HL-60 (cell line): ENCODE measurements at regions not wholly inside any gene's neighbourhood (a gene's known extent, or its start where the extent isn't known, plus 50 kb on each side); places are given as distances from the start of the nearest gene placed in this dataset.

ENCODE experiments used
- DNase-seq, 2 experiments: peaks; one replicate each; pipeline ENCODE4 v3.0.0-alpha.2; 2010 to 2020; ENCODE audit warnings: low read depth in 1 of 2, low spot score in 1 of 2
- H3K27ac ChIP-seq: fragments of 250-450 bp; sonication (Bioruptor Pico); replicated peaks from 2 replicates; pipeline ENCODE4 v1.5.1; 2020; ENCODE audit warnings: mild to moderate bottlenecking, moderate library complexity
- H3K27me3 ChIP-seq: fragments of 250-450 bp; sonication (Bioruptor Pico); 2 replicates; pipeline ENCODE4 v1.5.1; 2021; ENCODE audit warnings: mild to moderate bottlenecking, moderate library complexity; ENCODE audit not compliant: insufficient read depth, poor library complexity, severe bottlenecking
- H3K4me3 ChIP-seq: replicated peaks from 2 replicates; pipeline ENCODE4 v1.5.1; 2011; ENCODE audit warnings: mild to moderate bottlenecking, control low read depth, low read length; ENCODE audit not compliant: insufficient read depth
- GABPA ChIP-seq: IDR thresholded peaks from 2 replicates; pipeline ENCODE4 v1.6.1; 2012; ENCODE audit warnings: low read depth
- POLR2AphosphoS5 ChIP-seq: IDR thresholded peaks from 2 replicates; pipeline ENCODE4 v1.6.1; 2012; ENCODE audit warnings: low read depth
- SPI1 ChIP-seq: IDR thresholded peaks from 2 replicates; pipeline ENCODE4 v1.6.1; 2012; ENCODE audit warnings: low read depth, mild to moderate bottlenecking, borderline replicate concordance
- TF ChIP-seq, protein P1 (sequence below): IDR thresholded peaks from 2 replicates; pipeline ENCODE4 v1.6.1; 2012; ENCODE audit warnings: low read depth; ENCODE audit not compliant: insufficient replicate concordance
- TF ChIP-seq, protein P2 (sequence below): IDR thresholded peaks from one replicate; pipeline ENCODE4 v1.5.1; 2011; ENCODE audit warnings: low read length, control low read depth, inconsistent platforms; ENCODE audit not compliant: insufficient read depth

DNA sequence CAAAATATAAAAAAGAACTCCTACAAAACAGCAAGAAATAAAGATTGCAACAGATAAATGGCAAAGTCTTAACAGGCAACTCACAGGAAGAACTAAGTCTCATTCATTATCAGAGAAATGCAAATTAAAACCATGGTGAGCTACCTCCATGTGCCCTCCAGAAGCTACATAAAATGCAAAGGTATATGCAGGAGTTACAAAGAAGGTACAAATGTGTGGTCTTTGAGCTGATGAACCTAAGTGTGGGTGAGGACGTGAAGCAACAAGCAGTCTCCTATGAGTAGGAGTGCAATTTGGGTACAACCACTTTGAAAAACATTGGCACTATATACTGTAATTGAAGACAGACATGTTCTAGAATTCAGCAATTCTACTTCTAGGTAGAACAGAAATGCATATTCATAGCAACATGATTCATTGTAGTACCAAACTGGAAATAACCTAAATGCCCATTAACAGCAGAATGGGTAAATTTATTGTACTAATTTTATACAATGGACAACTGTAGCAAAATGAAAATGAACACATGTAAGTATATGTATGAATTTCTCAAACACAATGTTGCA is 61.6 kb upstream of the KCNMA1 start:
- Histone ChIP-seq H3K4me3 (no peak overlapping the region), H3K27ac (no peak overlapping the region), H3K27me3 (no peaks in the 10 kb centered on the region)
- DNase-seq: no peak
- TF ChIP-seq POLR2AphosphoS5: no peak
- no peak for TF ChIP-seq SPI1
- TF ChIP-seq GABPA: no peak
- TF ChIP-seq, protein P1, sequence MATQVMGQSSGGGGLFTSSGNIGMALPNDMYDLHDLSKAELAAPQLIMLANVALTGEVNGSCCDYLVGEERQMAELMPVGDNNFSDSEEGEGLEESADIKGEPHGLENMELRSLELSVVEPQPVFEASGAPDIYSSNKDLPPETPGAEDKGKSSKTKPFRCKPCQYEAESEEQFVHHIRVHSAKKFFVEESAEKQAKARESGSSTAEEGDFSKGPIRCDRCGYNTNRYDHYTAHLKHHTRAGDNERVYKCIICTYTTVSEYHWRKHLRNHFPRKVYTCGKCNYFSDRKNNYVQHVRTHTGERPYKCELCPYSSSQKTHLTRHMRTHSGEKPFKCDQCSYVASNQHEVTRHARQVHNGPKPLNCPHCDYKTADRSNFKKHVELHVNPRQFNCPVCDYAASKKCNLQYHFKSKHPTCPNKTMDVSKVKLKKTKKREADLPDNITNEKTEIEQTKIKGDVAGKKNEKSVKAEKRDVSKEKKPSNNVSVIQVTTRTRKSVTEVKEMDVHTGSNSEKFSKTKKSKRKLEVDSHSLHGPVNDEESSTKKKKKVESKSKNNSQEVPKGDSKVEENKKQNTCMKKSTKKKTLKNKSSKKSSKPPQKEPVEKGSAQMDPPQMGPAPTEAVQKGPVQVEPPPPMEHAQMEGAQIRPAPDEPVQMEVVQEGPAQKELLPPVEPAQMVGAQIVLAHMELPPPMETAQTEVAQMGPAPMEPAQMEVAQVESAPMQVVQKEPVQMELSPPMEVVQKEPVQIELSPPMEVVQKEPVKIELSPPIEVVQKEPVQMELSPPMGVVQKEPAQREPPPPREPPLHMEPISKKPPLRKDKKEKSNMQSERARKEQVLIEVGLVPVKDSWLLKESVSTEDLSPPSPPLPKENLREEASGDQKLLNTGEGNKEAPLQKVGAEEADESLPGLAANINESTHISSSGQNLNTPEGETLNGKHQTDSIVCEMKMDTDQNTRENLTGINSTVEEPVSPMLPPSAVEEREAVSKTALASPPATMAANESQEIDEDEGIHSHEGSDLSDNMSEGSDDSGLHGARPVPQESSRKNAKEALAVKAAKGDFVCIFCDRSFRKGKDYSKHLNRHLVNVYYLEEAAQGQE: no peak
- TF ChIP-seq, protein P2, sequence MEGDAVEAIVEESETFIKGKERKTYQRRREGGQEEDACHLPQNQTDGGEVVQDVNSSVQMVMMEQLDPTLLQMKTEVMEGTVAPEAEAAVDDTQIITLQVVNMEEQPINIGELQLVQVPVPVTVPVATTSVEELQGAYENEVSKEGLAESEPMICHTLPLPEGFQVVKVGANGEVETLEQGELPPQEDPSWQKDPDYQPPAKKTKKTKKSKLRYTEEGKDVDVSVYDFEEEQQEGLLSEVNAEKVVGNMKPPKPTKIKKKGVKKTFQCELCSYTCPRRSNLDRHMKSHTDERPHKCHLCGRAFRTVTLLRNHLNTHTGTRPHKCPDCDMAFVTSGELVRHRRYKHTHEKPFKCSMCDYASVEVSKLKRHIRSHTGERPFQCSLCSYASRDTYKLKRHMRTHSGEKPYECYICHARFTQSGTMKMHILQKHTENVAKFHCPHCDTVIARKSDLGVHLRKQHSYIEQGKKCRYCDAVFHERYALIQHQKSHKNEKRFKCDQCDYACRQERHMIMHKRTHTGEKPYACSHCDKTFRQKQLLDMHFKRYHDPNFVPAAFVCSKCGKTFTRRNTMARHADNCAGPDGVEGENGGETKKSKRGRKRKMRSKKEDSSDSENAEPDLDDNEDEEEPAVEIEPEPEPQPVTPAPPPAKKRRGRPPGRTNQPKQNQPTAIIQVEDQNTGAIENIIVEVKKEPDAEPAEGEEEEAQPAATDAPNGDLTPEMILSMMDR: no peak

DNA sequence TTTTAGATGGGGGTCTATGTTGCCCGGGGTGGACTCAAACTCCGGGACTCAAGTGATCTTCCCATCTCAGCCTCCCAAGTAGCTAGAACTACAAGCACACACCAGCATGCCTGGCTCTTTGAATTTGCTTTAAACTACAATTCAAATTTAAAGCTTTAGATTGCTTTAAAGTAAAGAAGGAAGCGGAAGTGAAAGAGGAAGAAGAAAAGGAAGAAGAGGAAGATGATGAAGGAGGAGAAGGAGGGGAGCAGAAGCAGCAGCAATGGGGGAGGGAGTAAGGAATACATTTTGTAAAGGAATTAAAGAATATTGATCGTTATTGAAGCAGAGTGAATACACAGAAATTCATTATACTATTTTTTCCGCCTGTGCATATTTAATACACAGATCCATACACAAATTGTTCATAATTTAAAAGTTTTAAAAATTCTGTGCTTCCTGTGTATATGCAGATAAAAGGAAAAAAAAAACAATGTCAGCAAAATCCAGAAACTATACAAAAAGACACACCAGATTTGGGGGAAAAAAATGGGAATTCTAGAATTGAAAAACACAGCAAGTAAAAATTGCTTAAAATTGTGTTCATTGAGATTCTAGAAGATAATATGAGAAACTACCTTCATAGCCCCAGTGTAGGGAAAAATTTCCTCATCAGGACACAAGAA is 60.8 kb upstream of the KCNMA1 start:
- no peaks in the 10 kb centered on the region for H3K27me3 ChIP-seq
- H3K27ac ChIP-seq: no peak overlapping the region
- no peak for DNase-seq
- H3K4me3 ChIP-seq: no peak overlapping the region
- TF ChIP-seq, protein P1: no peak
- TF ChIP-seq, protein P2: no peak
- TF ChIP-seq SPI1 (0 out of 2 replicates have a peak, but pooled peaks have one; percentile 3), POLR2AphosphoS5 (no peak), GABPA (no peak)

DNA sequence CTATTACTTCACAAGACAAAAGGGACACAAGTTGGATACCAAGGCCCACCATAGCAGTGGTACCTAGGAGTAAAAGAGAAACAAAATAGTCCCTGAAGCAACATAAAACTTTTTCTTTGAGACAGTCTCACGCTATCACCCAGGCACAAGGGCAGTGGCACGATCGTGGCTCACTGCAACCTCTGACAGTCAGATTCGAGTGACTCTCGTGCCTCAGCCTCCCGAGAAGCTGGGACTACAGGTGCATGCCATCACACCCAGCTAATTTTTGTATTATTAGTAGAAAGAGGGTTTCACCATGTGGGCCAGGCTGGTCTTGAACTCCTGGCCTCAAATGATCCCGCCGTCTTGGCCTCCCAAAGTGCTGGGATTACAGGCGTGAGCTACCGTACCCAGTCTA is 59.0 kb upstream of the KCNMA1 start:
- Histone ChIP-seq H3K27me3 (no peaks in the 10 kb centered on the region), H3K27ac (no peak overlapping the region), H3K4me3 (no peak overlapping the region)
- DNase-seq: no peak
- TF ChIP-seq POLR2AphosphoS5: no peak
- TF ChIP-seq, protein P1: no peak
